Caco-2 (cell line): ENCODE measurements at regions not wholly inside any gene's neighbourhood (a gene's known extent, or its start where the extent isn't known, plus 50 kb on each side); places are given as distances from the start of the nearest gene placed in this dataset.
"Not testable (repeated sequence)": the region's sequence is repeated elsewhere in the genome, so short reads cannot be mapped to it uniquely, and the experiment has no call there.

ENCODE experiments used
- BruUV-seq: library from RNA; stranded (reverse); fragments of 400-500 nt; replicated peaks from 2 replicates; lab custom pipeline; 2021; lab: Mats Ljungman, UMichigan
- CTCF ChIA-PET: fragments of 300-600 bp; sonication (Branson Sonifier 250); formaldehyde crosslinking; loops from one replicate; lab custom pipeline; 2022; ENCODE audit warnings: antibody characterized with exemption; lab: Charles Lee
- POLR2A ChIA-PET: fragments of 300-600 bp; sonication (Branson Sonifier 250); formaldehyde crosslinking; loops from one replicate; lab custom pipeline; 2022; ENCODE audit warnings: antibody characterized with exemption; lab: Charles Lee
- DNase-seq, 2 experiments: peaks; one replicate each; pipeline versions ENCODE4 v3.0.0 to v3.0.0-alpha.2; 2020 to 2022
- H3K27me3 ChIP-seq: replicated peaks from 2 replicates; pipeline ENCODE4 v1.6.0; 2011; ENCODE audit warnings: low read length; ENCODE audit not compliant: control insufficient read depth, insufficient read depth
- H3K36me3 ChIP-seq: 2 replicates; pipeline ENCODE4 v1.5.1; 2011; ENCODE audit warnings: low read length; ENCODE audit not compliant: control insufficient read depth, insufficient read depth
- H3K4me1 ChIP-seq: fragments of 250-450 bp; sonication (Bioruptor Pico); 2 replicates; pipeline ENCODE4 v1.5.1; 2020; ENCODE audit warnings: mild to moderate bottlenecking
- H3K4me3 ChIP-seq: 2 replicates; pipeline ENCODE4 v1.5.1; 2011; ENCODE audit warnings: low read depth, mild to moderate bottlenecking, control low read depth, low read length
- H3K9me3 ChIP-seq: fragments of 250-450 bp; sonication (Bioruptor Pico); 2 replicates; pipeline ENCODE4 v1.5.1; 2020; ENCODE audit warnings: mild to moderate bottlenecking, moderate library complexity
- H3K27ac Mint-ChIP-seq: one replicate; pipeline ENCODE4 v1.8.0; 2022; ENCODE audit warnings: mixed read lengths; ENCODE audit not compliant: unreplicated experiment
- H3K27me3 Mint-ChIP-seq: one replicate; pipeline ENCODE4 v1.8.0; 2022; ENCODE audit warnings: mixed read lengths; ENCODE audit not compliant: insufficient read depth, unreplicated experiment
- H3K36me3 Mint-ChIP-seq: one replicate; pipeline ENCODE4 v1.8.0; 2022; ENCODE audit warnings: mild to moderate bottlenecking, mixed read lengths; ENCODE audit not compliant: insufficient read depth, unreplicated experiment
- H3K4me1 Mint-ChIP-seq: one replicate; pipeline ENCODE4 v1.8.0; 2022; ENCODE audit warnings: low read depth, mixed read lengths; ENCODE audit not compliant: unreplicated experiment
- H3K4me3 Mint-ChIP-seq: one replicate; pipeline ENCODE4 v1.8.0; 2022; ENCODE audit warnings: mild to moderate bottlenecking, moderate library complexity, mixed read lengths; ENCODE audit not compliant: unreplicated experiment
- H3K9me3 Mint-ChIP-seq: one replicate; pipeline ENCODE4 v1.8.0; 2022; ENCODE audit warnings: mixed read lengths; ENCODE audit not compliant: unreplicated experiment
- CTCF ChIP-seq, 2 experiments: fragments of 200-600 bp in 1 of 2; IDR thresholded peaks; 1 replicate in 1 of 2; 2 replicates in 1 of 2; pipeline versions ENCODE4 v1.5.1 to v1.8.0; 2011 to 2022; ENCODE audit warnings: antibody characterized with exemption in 1 of 2, control low read depth in 1 of 2, inconsistent platforms in 1 of 2, low read depth in 1 of 2, low read length in 1 of 2, mild to moderate bottlenecking in 1 of 2, moderate library complexity in 1 of 2; ENCODE audit not compliant: insufficient read depth in 1 of 2, severe bottlenecking in 1 of 2, unreplicated experiment in 1 of 2
- intact Hi-C: fragments of 100-400 bp; cut with micrococcal nuclease; formaldehyde crosslinking; loops from one replicate; pipeline ENCODE4 v1.10.0; 2022; ENCODE audit not compliant: unreplicated experiment

- H3K4me1 ChIP-seq: no peaks in the 10 kb centered on the region
- DNase-seq: no peak
- Mint-ChIP-seq H3K27ac (no peak overlapping the region), H3K4me3 (no peak overlapping the region), H3K9me3 (no peaks in the 10 kb centered on the region), H3K4me1 (no peaks in the 10 kb centered on the region), H3K27me3 (peaks cover 4% of the 10 kb centered on the region), H3K36me3 (no peaks in the 10 kb centered on the region)
- H3K9me3 ChIP-seq: no peaks in the 10 kb centered on the region
- H3K4me3 ChIP-seq: no peak overlapping the region
- no peaks in the 10 kb centered on the region for H3K36me3 ChIP-seq
- CTCF ChIA-PET: no interaction called here
- TF ChIP-seq CTCF (IDR thresholded peaks at IDR 0.05; ENCODE audit: insufficient read depth in 1 of 2, low read depth in 1 of 2, low read length in 1 of 2, severe bottlenecking in 1 of 2, unreplicated experiment in 1 of 2): no peak
- intact Hi-C loops: no loop called here
- BruUV-seq: no TSS peak
- POLR2A ChIA-PET: no interaction called here
- H3K27me3 ChIP-seq: no peaks in the 10 kb centered on the region
Observed at GRCh38 chr12:41992022-41992421, 152.7 kb downstream of the GXYLT1 start.

- Histone ChIP-seq H3K27me3 (no peaks in the 10 kb centered on the region), H3K4me3 (no peak overlapping the region), H3K9me3 (no peaks in the 10 kb centered on the region), H3K36me3 (no peaks in the 10 kb centered on the region), H3K4me1 (no peaks in the 10 kb centered on the region)
- Mint-ChIP-seq H3K4me3 (no peak overlapping the region), H3K36me3 (no peaks in the 10 kb centered on the region), H3K4me1 (no peaks in the 10 kb centered on the region), H3K27me3 (peaks cover 4% of the 10 kb centered on the region), H3K27ac (no peak overlapping the region), H3K9me3 (no peaks in the 10 kb centered on the region)
- ChIA-PET POLR2A (no interaction called here), CTCF (no interaction called here)
- no peak for TF ChIP-seq CTCF (IDR thresholded peaks at IDR 0.05; ENCODE audit: insufficient read depth in 1 of 2, low read depth in 1 of 2, low read length in 1 of 2, severe bottlenecking in 1 of 2, unreplicated experiment in 1 of 2)
- DNase-seq: no peak
- intact Hi-C loops: no loop called here
- BruUV-seq: no TSS peak
Observed at GRCh38 chr12:41988715-41989114, 156.0 kb downstream of the GXYLT1 start.

GRCh38 chr12:41986513-41986912 lies 158.2 kb downstream of the GXYLT1 start:
- H3K36me3 ChIP-seq, H3K4me1 ChIP-seq, H3K27ac Mint-ChIP-seq, H3K9me3 ChIP-seq, DNase-seq, H3K36me3 Mint-ChIP-seq, H3K4me3 ChIP-seq, BruUV-seq, H3K27me3 Mint-ChIP-seq, H3K9me3 Mint-ChIP-seq, CTCF ChIA-PET, intact Hi-C loops, H3K27me3 ChIP-seq, POLR2A ChIA-PET, H3K4me3 Mint-ChIP-seq, H3K4me1 Mint-ChIP-seq: not testable (repeated sequence)

- Histone ChIP-seq H3K4me3 (no peak overlapping the region), H3K36me3 (no peaks in the 10 kb centered on the region), H3K27me3 (no peaks in the 10 kb centered on the region), H3K9me3 (no peaks in the 10 kb centered on the region), H3K4me1 (no peaks in the 10 kb centered on the region; the same call in 1 of the 2 replicates)
- no peak for TF ChIP-seq CTCF (IDR thresholded peaks at IDR 0.05; ENCODE audit: insufficient read depth in 1 of 2, low read depth in 1 of 2, low read length in 1 of 2, severe bottlenecking in 1 of 2, unreplicated experiment in 1 of 2)
- H3K27ac Mint-ChIP-seq: no peak overlapping the region
- no peak for DNase-seq
- peaks cover 8% of the 10 kb centered on the region for H3K4me1 Mint-ChIP-seq
- ChIA-PET POLR2A (no interaction called here), CTCF (no interaction called here)
- no peaks in the 10 kb centered on the region for H3K36me3 Mint-ChIP-seq
- H3K27me3 Mint-ChIP-seq: peaks cover 4% of the 10 kb centered on the region
- H3K4me3 Mint-ChIP-seq: no peak overlapping the region
- intact Hi-C loops: no loop called here
- BruUV-seq: no TSS peak
- no peaks in the 10 kb centered on the region for H3K9me3 Mint-ChIP-seq
Observed at GRCh38 chr12:41983856-41984255, 160.8 kb downstream of the GXYLT1 start.
